ENCODE measurements at regions not wholly inside any gene's neighbourhood (a gene's known extent, or its start where the extent isn't known, plus 50 kb on each side); places are given as distances from the start of the nearest gene placed in this dataset.

GRCh38 chr2:136448986-136449780, 316.2 kb upstream of the THSD7B start:
- no peak for DNase-seq

GRCh38 chr2:136448432-136448831, 316.9 kb upstream of the THSD7B start:
- DNase-seq, result no peak

GRCh38 chr2:136444323-136444722, 321.0 kb upstream of the THSD7B start:
- DNase-seq, result no peak

GRCh38 chr2:136443661-136444060, 321.7 kb upstream of the THSD7B start:
- DNase-seq, result no peak

- no peak for DNase-seq
Measured at GRCh38 chr2:136441979-136442714, 323.2 kb upstream of the THSD7B start.

- DNase-seq, result no peak
Measured at GRCh38 chr2:136439064-136439676, 321.2 kb upstream of the CXCR4 start.

GRCh38 chr2:136437461-136437860, 319.5 kb upstream of the CXCR4 start:
- DNase-seq, result no peak

GRCh38 chr2:136436936-136437335, 319.0 kb upstream of the CXCR4 start:
- no peak for DNase-seq

GRCh38 chr2:136434251-136434715, 316.3 kb upstream of the CXCR4 start:
- no peak for DNase-seq

GRCh38 chr2:136433261-136433660, 315.3 kb upstream of the CXCR4 start:
- no peak for DNase-seq

- no peak for DNase-seq
Measured at GRCh38 chr2:136424112-136424511, 306.2 kb upstream of the CXCR4 start.

GRCh38 chr2:136423516-136423996, 305.6 kb upstream of the CXCR4 start:
- DNase-seq, result peak; percentile 85

- no peak for DNase-seq
Measured at GRCh38 chr2:136422512-136422911, 304.6 kb upstream of the CXCR4 start.

GRCh38 chr2:136420346-136420745, 302.4 kb upstream of the CXCR4 start:
- DNase-seq, result no peak

GRCh38 chr2:136411946-136412345, 294.0 kb upstream of the CXCR4 start:
- DNase-seq, result no peak

GRCh38 chr2:136410673-136411072, 292.7 kb upstream of the CXCR4 start:
- DNase-seq, result no peak

GRCh38 chr2:136408795-136409194, 290.8 kb upstream of the CXCR4 start:
- DNase-seq, result no peak

GRCh38 chr2:136407952-136408318, 290.0 kb upstream of the CXCR4 start:
- no peak for DNase-seq

GRCh38 chr2:136407117-136407951, 289.4 kb upstream of the CXCR4 start:
- DNase-seq, result no peak

GRCh38 chr2:136404925-136405324, 287.0 kb upstream of the CXCR4 start:
- DNase-seq, result no peak

- DNase-seq, result no peak
Measured at GRCh38 chr2:136404176-136404575, 286.2 kb upstream of the CXCR4 start.

- no peak for DNase-seq
Measured at GRCh38 chr2:136402281-136402680, 284.3 kb upstream of the CXCR4 start.
